ENCODE measurements at regions not wholly inside any gene's neighbourhood (a gene's known extent, or its start where the extent isn't known, plus 50 kb on each side); places are given as distances from the start of the nearest gene placed in this dataset.

- H3K4me3 ChIP-seq (ENCODE audit: low read depth, low read length): no peak overlapping the region
- TF ChIP-seq CTCF (IDR thresholded peaks at IDR 0.05; ENCODE audit: insufficient read depth, low read depth, low read length): no peak
- no peak for DNase-seq (ENCODE audit: low read depth)
These were observed 535.6 kb upstream of the FSIP2 start for GRCh38 chr2:185202945-185203528.

- no peak for TF ChIP-seq CTCF (IDR thresholded peaks at IDR 0.05; ENCODE audit: insufficient read depth, low read depth, low read length)
- H3K4me3 ChIP-seq (ENCODE audit: low read depth, low read length): no peak overlapping the region
- peak; percentile 4 for DNase-seq (ENCODE audit: low read depth)
These were observed 530.3 kb upstream of the FSIP2 start for GRCh38 chr2:185208261-185208660.

GRCh38 chr2:185215497-185215896 is 523.1 kb upstream of the FSIP2 start:
- H3K4me3 ChIP-seq (ENCODE audit: low read depth, low read length): no peak overlapping the region
- no peak for DNase-seq (ENCODE audit: low read depth)
- no peak for TF ChIP-seq CTCF (IDR thresholded peaks at IDR 0.05; ENCODE audit: insufficient read depth, low read depth, low read length)

GRCh38 chr2:185219981-185220380 is 518.6 kb upstream of the FSIP2 start:
- H3K4me3 ChIP-seq (ENCODE audit: low read depth, low read length): no peak overlapping the region
- DNase-seq (ENCODE audit: low read depth): no peak

GRCh38 chr2:185222311-185222710 is 516.3 kb upstream of the FSIP2 start:
- no peak for TF ChIP-seq CTCF (IDR thresholded peaks at IDR 0.05; ENCODE audit: insufficient read depth, low read depth, low read length)
- no peak overlapping the region for H3K4me3 ChIP-seq (ENCODE audit: low read depth, low read length)
- DNase-seq (ENCODE audit: low read depth): no peak

More at GRCh38 chr2:185219981-185220380, 518.6 kb upstream of the FSIP2 start:
- no peak for TF ChIP-seq CTCF (IDR thresholded peaks at IDR 0.05; ENCODE audit: insufficient read depth, low read depth, low read length)

GRCh38 chr2:185227391-185227790 is 511.2 kb upstream of the FSIP2 start:
- H3K4me3 ChIP-seq (ENCODE audit: low read depth, low read length): no peak overlapping the region
- no peak for TF ChIP-seq CTCF (IDR thresholded peaks at IDR 0.05; ENCODE audit: insufficient read depth, low read depth, low read length)
- no peak for DNase-seq (ENCODE audit: low read depth)

GRCh38 chr2:185239491-185239890 is 499.1 kb upstream of the FSIP2 start:
- H3K4me3 ChIP-seq (ENCODE audit: low read depth, low read length): no peak overlapping the region
- no peak for DNase-seq (ENCODE audit: low read depth)
- no peak for TF ChIP-seq CTCF (IDR thresholded peaks at IDR 0.05; ENCODE audit: insufficient read depth, low read depth, low read length)

All from fibroblast of villous mesenchyme (primary cell).